ENCODE measurements at regions not wholly inside any gene's neighbourhood (a gene's known extent, or its start where the extent isn't known, plus 50 kb on each side); places are given as distances from the start of the nearest gene placed in this dataset.

DNA sequence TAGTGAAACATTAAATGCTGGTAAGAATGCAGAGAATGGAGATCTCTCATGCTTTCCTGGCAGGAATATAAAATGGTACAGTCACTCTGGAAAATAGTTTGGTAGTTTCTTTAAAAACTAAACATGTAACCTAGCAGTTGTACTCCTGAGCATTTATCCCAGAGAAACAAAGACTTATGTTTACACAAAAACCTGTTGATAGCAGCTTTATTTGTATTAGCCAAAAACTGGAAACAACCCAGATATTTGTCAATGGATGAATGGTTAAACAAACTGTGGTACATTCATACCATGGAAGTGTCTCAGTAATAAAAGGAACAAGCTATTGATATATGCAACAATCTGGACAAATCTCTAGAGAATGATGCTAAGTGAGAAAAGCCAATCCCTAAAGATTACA lies 81.7 kb upstream of the CTAGE1 start:
- DNase-seq (ENCODE audit: low read depth), result no peak
- H3K4me3 ChIP-seq (ENCODE audit: low read depth, low read length), result no peak overlapping the region
- TF ChIP-seq, protein P1, sequence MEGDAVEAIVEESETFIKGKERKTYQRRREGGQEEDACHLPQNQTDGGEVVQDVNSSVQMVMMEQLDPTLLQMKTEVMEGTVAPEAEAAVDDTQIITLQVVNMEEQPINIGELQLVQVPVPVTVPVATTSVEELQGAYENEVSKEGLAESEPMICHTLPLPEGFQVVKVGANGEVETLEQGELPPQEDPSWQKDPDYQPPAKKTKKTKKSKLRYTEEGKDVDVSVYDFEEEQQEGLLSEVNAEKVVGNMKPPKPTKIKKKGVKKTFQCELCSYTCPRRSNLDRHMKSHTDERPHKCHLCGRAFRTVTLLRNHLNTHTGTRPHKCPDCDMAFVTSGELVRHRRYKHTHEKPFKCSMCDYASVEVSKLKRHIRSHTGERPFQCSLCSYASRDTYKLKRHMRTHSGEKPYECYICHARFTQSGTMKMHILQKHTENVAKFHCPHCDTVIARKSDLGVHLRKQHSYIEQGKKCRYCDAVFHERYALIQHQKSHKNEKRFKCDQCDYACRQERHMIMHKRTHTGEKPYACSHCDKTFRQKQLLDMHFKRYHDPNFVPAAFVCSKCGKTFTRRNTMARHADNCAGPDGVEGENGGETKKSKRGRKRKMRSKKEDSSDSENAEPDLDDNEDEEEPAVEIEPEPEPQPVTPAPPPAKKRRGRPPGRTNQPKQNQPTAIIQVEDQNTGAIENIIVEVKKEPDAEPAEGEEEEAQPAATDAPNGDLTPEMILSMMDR (IDR thresholded peaks at IDR 0.05; ENCODE audit: low read depth, low read length, missing control alignments), result no peak

DNA sequence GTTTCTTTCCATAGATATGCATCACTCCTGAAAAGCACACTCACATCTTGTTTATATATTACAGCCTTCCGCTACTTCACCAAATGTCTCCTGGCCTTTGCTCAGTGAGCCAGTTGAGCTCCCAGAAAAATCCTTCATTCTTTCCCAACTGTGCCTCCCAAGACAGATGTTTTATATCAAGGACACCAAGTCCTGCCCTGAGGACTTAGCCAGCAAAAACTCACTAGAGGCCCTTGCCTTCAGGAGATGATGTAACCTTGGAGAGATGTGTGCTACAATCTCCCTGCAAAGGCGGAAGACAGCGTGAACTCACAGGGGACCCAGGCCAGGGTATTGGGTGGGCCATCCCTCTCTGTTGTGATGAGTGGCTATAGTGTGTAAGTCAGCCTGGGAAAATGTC lies 86.1 kb upstream of the CTAGE1 start:
- no peak overlapping the region for H3K4me3 ChIP-seq (ENCODE audit: low read depth, low read length)
- no peak for DNase-seq (ENCODE audit: low read depth)
- TF ChIP-seq, protein P1 (IDR thresholded peaks at IDR 0.05; ENCODE audit: low read depth, low read length, missing control alignments), result no peak

GRCh38 chr18:22504251-22505030 lies 86.7 kb upstream of the CTAGE1 start:
- no peak overlapping the region for H3K4me3 ChIP-seq (ENCODE audit: low read depth, low read length)
- DNase-seq (ENCODE audit: low read depth), result no peak
- TF ChIP-seq, protein P1 (IDR thresholded peaks at IDR 0.05; ENCODE audit: low read depth, low read length, missing control alignments), result no peak

GRCh38 chr18:22505141-22505591 lies 87.5 kb upstream of the CTAGE1 start:
- DNase-seq (ENCODE audit: low read depth), result no peak
- TF ChIP-seq, protein P1 (IDR thresholded peaks at IDR 0.05; ENCODE audit: low read depth, low read length, missing control alignments), result no peak

GRCh38 chr18:22507055-22507454 lies 89.3 kb upstream of the CTAGE1 start:
- H3K4me3 ChIP-seq (ENCODE audit: low read depth, low read length), result no peak overlapping the region
- TF ChIP-seq, protein P1 (IDR thresholded peaks at IDR 0.05; ENCODE audit: low read depth, low read length, missing control alignments), result no peak
- no peak for DNase-seq (ENCODE audit: low read depth)

More at GRCh38 chr18:22505141-22505591, 87.5 kb upstream of the CTAGE1 start:
- no peak overlapping the region for H3K4me3 ChIP-seq (ENCODE audit: low read depth, low read length)

GRCh38 chr18:22509423-22509822 lies 91.7 kb upstream of the CTAGE1 start:
- DNase-seq (ENCODE audit: low read depth), result no peak
- no peak overlapping the region for H3K4me3 ChIP-seq (ENCODE audit: low read depth, low read length)
- TF ChIP-seq, protein P1 (IDR thresholded peaks at IDR 0.05; ENCODE audit: low read depth, low read length, missing control alignments), result no peak

DNA sequence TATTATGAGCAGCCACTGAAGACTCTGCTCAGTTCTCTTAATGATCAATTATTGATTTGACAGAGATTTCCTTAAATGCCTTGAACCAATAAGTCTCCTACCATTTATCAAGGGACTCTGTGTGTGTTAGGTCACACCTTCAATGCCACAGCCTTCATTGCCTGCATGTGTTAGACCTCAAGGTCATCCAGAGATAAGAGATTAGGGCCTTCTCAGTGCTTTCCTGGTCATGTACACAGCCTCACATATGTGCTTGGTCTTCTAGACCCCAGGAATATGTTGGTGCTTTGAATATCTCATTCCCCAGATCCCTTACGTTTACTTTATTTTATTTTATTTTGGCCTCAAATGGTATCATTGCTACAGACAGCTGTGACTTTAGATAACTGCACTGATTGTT lies 93.0 kb upstream of the CTAGE1 start:
- DNase-seq (ENCODE audit: low read depth), result no peak
- H3K4me3 ChIP-seq (ENCODE audit: low read depth, low read length), result no peak overlapping the region
- TF ChIP-seq, protein P1 (IDR thresholded peaks at IDR 0.05; ENCODE audit: low read depth, low read length, missing control alignments), result no peak

Measured in GM12864 (cell line).